Activated CD4-positive, CD25-positive, alpha-beta regulatory T cell treated with anti-CD3 and anti-CD28 coated beads, Interleukin-2, amount 50 U/mL, for 16 hours (primary cell): ENCODE measurements at regions not wholly inside any gene's neighbourhood (a gene's known extent, or its start where the extent isn't known, plus 50 kb on each side); places are given as distances from the start of the nearest gene placed in this dataset.

Experiments
- DNase-seq: peaks from one replicate; pipeline ENCODE4 v3.0.0-alpha.2; 2020; ENCODE audit warnings: low read depth, low spot score

DNA sequence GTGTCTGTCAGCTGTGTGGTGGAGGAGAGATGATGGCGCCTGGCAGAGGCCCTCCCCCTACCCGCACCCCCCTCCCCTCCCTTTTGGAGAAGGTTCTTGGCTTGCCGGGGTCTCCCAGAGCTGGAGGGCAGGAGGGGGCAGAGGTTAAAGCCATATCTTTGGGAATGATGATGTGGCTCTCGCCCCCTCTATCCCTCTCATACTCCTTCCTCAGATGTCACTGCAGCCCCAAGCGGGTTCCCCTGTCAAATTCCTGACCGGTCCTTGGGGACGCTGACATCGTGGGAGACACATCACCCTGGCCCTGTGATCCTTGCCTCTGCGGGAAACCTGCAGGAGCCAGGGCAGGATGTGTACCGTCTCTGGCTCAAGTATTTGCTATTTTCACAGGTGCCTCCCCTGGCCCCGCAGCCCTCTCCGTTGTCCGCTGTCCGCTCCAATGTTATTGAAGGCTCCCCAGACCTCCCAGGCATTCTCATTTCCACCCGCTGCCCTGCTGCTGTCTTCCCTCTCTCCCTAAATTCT is 109.5 kb downstream of the FOXD1 start:
- no peak for DNase-seq

DNA sequence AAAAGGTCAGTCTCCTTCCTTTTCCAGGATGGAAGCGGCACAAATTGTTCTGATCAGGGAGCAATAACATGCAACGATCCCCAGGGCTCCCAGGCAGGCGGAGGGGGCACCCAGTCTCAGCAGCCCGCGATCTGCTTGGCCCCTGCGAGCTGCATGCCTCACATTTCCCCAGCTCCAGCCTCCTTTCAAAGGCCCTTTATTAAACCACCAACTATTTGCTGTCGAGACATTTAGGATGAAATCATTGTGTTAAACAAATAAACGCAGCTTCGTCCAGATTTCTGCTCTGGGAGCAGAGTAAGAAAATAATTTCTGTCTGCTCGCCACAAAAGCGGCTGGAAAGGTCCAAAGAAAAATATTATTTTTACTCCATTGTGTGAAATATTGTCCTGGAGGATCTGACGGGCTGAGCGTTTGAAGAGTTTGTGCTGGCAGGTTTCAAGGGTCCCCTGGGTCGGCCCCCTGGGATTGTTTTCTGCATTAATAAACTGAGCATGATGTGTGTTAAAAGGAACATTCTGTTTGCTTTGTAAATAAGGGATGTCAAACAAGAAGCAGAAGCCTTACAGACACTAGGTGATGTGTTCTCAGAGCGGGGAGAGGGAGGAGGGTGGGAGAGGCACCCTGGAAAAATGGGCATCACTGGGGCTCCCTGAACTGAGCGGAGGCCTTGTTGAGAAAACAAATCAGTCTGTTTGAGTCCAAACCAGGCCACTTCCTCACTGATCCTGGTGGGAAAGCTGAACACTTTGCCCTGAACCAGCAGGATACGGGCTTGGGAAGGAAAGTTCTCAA is 110.1 kb downstream of the FOXD1 start:
- no peak for DNase-seq

DNA sequence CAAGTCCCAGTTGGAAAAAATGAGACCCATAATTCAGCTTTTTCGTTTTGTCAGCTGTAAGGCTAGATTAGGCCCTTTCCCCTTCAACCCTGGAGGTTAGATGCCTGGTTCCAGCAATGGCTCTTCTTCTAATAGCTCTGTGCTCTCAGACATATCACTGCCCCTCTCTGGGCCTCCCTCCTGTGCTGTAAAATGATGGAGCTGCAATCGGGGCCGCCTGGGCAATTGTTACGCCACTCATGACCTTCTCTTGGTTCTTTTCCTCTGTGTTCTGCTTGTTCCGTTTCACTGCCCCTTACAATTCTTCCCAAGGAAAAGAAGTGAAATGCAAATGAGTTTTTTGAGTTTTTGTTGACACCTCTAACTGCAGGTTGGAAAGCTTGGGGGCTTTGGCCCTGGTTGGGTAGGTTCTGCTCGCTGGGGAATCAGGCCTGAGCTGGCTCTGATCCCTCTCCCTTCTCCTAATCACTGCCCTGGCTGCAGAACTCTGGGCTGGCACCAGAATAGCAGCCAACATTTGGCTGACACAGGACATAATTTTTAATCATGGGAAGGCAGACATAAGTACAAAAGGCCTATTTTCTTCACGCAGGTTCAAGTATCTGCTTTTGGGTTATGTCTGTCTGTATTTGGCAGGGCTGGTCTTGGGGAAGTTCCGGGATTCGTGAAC is 110.9 kb downstream of the FOXD1 start:
- no peak for DNase-seq

DNA sequence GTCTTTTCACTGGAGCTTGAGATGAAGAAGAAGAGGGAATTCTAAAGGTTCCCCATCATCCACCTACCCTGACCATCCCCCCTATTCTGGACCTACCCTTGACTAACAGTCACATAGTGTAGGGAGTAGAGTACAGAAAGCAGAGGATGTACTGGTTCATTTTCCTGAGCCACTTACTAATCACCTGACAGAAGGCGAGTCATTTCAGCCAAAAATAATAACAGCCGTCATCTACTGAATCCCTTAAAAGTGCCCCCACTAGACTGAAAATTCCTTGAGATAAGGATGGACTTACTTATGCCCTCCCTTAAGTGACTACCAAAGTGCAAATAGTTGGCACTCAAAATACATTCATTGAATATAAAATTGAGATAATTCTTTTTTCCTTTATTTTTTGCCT is 112.2 kb downstream of the FOXD1 start:
- DNase-seq, result no peak

DNA sequence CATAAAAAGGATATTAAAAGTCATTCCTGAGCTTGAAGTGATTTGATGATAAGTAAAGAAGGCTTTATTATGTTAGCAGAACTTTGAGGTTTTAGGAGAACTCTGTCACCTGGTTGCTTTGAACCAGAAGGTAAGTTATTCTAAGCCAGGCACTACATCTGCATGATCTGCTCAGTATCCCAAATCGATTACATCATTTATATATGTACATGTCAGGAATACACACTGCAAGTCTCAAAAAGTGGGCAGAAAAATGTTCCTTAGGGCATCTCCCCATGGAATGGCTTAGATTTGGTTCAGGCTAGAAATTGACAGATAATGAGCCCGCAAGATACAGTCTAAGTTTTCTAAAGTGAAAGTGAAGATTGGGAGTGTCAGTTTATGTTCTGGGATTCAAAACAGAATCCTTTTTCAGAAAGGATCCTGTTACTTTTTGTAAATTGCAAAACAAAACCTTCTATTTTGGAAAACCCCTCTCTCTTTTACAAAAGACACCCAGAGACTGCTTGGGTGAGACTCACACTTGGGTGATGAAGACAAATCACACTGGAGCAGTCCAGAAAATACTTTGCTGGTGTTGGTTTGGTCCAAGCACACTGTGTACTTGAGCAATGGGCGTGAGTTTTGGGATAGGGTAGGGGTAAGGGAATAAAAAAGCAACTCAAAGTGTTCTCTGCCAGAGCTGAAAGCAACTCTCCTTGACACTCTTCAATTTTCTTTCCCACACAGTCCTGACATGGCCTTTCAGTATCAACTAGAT is 114.5 kb downstream of the FOXD1 start:
- no peak for DNase-seq

DNA sequence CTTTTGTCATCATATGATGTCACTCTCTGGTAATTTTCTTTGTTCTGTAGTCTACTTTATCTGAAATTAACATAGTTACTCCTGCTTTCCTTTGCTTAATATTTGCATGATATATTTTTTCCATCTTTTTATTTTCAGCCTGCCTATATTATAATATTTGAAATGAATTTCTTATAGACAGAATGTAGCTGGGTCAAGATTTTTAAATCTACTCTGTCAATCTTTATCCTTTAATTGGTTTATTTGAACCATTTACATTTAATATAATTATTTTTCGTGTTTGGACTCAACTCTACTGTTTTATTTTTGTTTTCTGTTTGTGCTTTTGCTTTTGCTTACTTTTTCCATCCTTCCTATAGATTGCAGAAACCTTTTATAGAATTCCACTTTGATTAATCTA is 118.0 kb downstream of the FOXD1 start:
- DNase-seq, result no peak

DNA sequence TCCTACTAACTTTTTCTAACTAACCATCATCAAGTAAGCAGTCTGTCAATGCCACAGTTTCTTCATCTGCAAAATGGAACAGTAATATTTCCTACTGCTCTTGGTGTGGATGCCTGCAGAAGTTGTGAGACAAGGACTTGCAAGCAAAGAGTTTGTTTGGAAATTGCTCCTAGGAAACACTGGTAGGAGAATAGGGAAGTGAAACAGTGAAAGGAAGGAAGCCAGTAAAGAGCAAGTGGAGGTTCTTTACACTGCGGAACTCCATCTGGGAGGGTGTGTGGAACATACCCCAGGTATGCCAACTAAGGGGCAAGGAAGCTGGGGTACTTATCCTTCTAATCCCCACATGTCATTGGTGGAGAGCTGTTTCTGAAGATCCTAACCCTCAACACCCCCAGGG is 119.9 kb downstream of the FOXD1 start:
- DNase-seq, result no peak

DNA sequence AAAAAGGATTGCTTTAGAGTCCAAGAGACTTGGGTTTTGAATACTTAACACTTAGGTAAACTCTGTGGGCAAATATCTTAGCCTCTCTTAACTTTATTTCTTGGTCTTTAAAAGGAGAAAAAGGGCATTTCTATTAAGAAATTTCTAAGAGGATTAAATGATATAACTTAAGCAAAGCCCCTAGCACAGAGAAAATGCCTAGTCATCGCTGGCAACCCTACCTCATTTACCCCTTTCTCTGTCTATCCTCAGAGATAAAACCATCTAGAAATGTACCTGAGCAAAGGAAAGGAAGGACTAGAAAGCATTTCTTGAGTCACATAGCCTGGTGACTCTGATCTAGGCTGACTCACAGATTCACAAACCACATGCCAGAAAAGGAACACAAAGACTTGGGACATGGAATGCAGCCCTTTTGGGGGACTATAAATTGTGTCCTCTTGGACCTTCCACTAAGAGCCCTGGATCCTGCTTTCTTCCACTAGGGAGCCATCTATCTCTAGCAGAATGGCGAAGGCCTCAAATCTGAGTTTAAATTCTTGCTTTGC is 120.6 kb downstream of the FOXD1 start:
- DNase-seq, result no peak

DNA sequence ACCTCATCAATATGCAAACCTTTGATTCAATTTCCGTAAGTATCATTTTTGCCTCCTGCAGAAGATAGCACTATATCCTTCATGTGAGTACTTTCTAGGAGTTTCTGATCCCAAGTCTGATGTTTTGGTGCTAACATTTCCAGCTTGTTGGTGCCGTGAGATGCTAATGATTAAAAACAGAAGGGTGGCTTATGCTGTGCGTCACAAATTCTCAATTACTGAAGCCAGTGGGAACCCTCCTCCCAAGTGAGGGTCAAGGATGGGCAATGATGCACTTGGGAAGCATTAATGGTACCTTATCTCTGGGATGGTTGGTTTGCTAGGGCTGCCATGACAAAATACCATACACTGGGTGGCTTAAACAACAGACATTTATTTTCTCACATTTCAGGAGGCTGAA is 123.0 kb downstream of the FOXD1 start:
- no peak for DNase-seq

DNA sequence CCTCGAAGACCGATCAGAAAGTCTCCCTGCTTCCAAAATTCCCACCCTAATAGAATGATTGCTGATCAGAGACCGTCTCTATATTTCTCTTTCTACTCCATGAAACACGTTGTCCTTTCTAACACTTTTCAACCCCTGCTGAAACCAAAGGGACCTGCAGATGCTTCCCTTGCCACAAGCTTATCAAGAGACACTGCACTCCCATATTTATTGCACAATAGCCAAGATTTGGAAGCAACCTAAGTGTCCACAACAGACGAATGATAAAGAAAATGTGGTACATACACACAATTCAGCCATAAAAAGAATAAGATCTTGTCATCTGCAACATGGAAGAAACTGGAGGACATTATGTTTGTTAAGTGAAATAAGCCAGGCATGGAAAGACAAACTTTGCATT is 125.1 kb downstream of the FOXD1 start:
- no peak for DNase-seq

DNA sequence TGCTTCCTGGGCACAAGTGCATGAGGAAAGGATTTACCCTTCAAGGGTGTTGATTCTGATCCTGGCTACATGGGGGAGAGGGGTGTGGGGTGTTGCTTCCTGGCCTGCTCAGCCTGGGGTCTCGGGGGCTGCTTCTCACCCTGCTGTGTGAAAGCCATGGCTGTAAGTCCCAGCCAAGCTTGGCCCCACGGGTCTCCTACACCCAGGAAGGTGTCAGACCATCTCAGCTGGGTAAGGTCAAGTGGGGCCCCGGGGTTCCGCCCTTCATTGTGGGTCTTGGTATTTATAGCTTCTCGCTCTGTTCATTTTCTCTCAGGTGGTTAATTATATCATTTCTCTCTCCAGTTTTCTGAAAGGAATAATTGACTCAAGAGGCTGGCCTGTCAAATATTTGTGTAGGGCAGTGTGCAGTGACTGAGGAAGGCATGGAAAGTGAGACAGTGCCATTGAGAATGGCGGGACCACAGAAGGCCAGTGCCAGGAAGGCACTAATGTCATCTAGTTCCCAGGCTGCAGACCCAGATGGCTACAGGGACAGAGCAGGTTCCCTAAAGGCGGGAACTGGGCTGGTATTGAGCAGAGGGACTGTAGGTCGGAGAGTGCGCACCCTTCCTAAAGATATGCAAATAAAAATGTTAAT is 126.0 kb downstream of the FOXD1 start:
- no peak for DNase-seq

DNA sequence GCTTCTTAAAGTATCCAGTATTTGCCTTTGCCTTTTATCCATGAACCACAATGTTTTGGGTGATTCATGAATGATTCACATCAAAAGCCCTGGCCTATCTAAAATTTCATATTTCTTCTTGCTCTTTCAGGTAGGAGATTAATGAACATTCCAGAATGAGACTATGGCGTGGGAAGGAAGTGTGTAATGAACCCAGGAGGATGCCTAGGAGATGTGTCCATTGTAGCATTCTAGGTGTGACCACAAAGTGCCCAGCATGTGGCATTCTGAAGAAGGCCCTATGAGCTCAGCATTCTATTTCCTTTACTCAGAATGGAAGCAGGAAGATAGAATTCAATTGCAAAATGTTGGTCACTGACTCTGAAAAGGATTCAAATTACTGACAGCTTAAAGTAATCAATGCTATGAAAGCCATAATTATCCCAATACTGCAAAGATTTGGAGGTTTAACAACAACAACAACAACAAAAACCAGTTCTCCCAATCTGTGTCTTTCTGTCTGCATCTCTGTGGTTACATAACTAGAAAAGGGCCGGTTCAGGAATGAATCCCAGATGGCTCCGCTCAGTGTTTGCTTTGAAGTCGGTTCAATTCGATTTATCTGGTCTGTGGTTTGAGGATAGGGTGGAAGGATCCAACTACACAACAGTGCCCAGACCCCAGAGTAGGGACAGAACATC is 126.7 kb downstream of the FOXD1 start:
- DNase-seq, result no peak

DNA sequence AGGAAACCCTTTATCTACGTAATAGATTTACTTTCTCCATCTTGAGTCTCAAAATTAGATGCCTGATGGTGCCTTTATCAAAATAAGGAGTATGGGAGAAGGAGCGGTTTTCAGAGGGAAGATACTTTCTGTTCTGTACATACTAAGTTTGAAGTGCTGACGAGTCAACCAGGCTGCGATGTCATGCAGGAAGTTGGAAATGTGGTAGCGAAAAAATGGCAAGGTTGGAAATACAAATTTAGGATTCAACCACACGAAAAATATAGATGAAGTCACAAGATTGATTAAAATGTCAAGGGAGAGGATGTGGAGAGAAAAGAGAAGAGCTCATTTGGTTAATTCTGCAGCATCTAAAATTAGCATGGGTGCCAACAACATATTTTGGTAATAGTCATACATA is 129.5 kb downstream of the FOXD1 start:
- no peak for DNase-seq

DNA sequence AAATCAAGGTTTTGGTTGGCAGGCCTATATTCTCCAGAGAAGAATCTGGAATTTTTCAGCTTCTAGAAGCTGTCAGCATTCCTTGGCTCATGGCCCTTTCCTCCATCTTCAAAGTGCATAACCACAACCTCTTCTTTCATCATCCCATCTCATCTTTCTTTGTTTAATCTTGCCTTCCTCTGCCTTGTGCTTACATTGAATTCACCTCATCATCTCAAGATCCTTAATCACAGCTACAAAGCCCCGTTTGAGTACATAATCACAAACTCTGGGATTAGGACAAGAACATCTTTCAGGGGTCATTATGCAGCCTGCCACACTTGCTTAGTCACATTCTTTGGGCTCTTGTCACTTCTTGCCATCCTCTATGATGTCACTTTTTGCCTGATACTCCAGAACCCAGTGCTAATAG is 130.3 kb downstream of the FOXD1 start:
- no peak for DNase-seq

DNA sequence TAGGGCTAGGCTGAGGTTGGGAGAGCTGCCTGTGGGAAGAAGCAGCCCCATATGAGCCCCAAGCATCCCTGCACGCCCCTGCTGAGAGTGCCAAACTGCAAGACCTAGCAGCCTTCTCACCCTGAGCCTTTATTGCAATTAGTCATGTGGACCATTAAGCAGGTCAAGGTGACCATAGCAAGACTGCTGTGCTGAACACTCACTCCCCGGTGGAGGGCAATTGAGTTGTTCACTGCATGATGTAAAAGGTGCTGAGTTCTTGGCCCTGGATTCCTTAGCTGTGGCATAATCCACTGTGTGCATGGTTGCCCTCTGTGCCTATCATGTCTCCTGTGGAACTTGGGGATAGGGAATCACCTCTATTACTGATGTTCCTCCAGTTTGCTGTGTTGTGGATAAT is 131.1 kb downstream of the FOXD1 start:
- no peak for DNase-seq

DNA sequence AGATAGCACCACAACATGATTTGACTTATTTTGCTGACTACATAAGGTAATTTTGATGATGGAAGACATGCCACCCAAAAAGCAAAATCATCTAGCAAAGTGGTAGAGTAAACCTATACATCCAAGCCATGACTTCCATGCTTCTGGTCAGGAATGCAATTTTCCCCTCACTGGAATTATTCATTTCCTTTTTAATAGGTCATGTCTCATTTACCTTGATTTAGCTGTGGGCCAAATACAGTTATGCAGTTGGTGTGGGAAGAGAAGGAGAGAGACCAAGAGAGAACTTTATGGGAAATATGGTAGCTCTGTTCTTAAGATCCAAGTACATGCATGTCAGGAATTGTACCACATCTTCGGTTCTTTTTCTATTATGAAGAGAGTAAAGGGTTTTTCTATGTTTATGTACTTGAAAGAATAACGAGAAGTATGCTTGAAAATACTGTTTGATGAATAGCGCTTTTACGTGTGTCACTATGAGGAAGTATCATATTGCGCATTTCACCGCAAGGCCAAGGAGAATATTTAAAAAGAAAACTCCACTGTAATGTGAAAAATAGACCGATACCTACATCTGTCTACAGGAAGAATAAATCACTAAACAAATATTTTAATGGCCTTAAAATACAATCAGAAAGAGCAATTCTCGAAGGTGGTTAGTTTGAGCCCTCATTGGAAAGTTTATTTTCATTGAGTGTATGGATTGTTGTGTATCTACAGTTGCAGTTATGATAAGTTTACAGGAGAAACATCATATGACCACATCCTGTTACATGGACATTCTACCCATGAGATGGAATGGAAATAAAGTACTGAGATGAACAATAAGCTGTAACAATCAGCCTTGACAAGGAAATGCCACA is 134.0 kb downstream of the FOXD1 start:
- DNase-seq, result no peak

DNA sequence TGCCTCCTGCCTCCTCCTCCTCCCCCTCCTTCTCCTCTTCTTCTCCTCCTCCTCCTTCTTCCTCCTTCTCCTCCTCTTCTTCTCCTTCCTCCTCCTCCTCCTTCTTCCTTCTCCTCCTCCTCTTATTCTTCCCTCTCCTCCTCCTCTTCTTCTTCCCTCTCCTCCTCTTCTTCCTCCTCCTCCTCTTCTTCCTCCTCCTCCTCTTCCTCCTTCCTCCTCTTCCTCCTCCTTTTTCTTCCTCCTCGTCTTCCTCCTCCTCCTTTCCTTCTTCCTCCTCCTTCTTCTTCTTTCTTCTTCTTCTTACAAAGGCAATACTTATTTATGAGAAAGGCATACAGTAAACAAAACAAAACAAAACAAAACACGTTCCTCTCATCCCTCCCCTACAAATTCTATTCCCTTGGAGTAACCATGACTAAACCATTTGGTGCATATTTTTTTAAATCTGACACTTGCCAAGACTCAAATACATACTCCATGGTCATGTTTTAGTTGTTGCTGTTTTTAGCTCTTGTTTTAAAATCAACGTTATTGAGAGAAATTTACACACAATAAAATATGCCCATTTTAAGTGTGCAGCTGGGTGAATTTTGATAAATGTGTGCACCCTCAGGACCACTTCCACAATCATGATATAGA is 135.6 kb downstream of the FOXD1 start:
- no peak for DNase-seq

DNA sequence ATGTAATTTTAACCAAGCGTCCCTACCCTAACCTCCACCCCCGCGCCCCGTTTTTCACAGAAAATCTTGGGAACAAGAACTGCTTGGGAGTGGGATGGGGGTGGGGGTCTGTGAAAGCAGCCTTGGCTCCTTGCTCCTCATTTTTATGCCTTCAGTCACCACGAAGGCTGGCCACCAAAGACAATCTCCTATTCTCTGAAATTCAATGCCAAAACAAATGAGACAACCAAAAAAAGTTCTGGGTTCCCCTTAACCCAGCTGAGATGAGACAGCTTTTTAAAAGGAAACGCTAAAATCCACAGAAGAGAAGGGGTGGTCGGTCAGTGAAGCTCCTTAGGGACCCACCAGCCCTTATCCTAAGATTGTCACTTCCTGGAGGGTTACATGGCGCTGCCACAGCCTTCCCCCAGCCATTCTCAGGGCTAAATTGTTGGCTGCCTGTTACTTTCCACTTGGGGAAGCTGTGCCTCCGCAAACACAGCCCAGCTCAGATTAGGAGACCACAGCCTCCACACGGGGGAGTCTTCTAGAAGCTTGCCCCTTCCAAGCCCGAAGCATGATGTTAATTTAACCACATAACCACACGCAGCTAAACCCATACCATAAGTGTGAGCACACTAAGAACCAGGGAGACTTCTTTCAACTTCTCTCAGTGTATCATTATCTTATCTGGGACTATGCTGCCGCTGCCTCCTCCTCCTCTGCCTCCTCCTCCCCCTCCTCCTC is 136.3 kb downstream of the FOXD1 start:
- no peak for DNase-seq
